Neural cell (in vitro differentiated cells): ENCODE measurements at regions not wholly inside any gene's neighbourhood (a gene's known extent, or its start where the extent isn't known, plus 50 kb on each side); places are given as distances from the start of the nearest gene placed in this dataset.

Experiments
- CTCF ChIP-seq: fragments of 450-650 bp; IDR thresholded peaks from 2 replicates; pipeline ENCODE4 v1.5.1; 2014; ENCODE audit warnings: antibody characterized with exemption, mild to moderate bottlenecking, moderate library complexity; ENCODE audit not compliant: poor library complexity, severe bottlenecking
- EP300 ChIP-seq: fragments of 450-650 bp; conservative IDR thresholded peaks from 2 replicates; pipeline ENCODE4 v1.6.1; 2014; ENCODE audit warnings: antibody characterized with exemption, mild to moderate bottlenecking, moderate library complexity; ENCODE audit not compliant: poor library complexity, severe bottlenecking
- EZH2 ChIP-seq: fragments of 200-600, 300-800 bp; shearing (Covaris generic), sonication (generic); IDR thresholded peaks from 2 replicates; pipeline ENCODE4 v1.6.1; 2014; ENCODE audit warnings: antibody characterized with exemption, low read length, borderline replicate concordance, mild to moderate bottlenecking; ENCODE audit not compliant: insufficient read depth, poor library complexity, severe bottlenecking
- MXI1 ChIP-seq: fragments of 450-650 bp; conservative IDR thresholded peaks from 2 replicates; pipeline ENCODE4 v1.6.1; 2014; ENCODE audit warnings: antibody characterized with exemption, mild to moderate bottlenecking; ENCODE audit not compliant: poor library complexity, severe bottlenecking
- POLR2AphosphoS5 ChIP-seq: IDR thresholded peaks from 2 replicates; pipeline ENCODE4 v1.6.1; 2012
- RAD21 ChIP-seq: fragments of 450-650 bp; conservative IDR thresholded peaks from 2 replicates; pipeline ENCODE4 v1.6.1; 2014; ENCODE audit warnings: antibody characterized with exemption, mild to moderate bottlenecking, moderate library complexity
- REST ChIP-seq: IDR thresholded peaks from 2 replicates; pipeline ENCODE4 v1.6.1; 2012; ENCODE audit warnings: borderline replicate concordance
- SMC3 ChIP-seq: fragments of 450-650 bp; conservative IDR thresholded peaks from 2 replicates; pipeline ENCODE4 v1.6.1; 2014; ENCODE audit warnings: antibody characterized with exemption, mild to moderate bottlenecking, moderate library complexity; ENCODE audit not compliant: poor library complexity
- TAF1 ChIP-seq: IDR thresholded peaks from 2 replicates; pipeline ENCODE4 v1.6.1; 2012; ENCODE audit warnings: low read depth

GRCh38 chr21:39123375-39123774, 59.9 kb downstream of the PSMG1 start:
- TF ChIP-seq CTCF, result no peak
- no peak for TF ChIP-seq EP300
- no peak for TF ChIP-seq SMC3
- no peak for TF ChIP-seq POLR2AphosphoS5
- no peak for TF ChIP-seq TAF1
- no peak for TF ChIP-seq MXI1
- no peak for TF ChIP-seq EZH2
- no peak for TF ChIP-seq RAD21
- no peak for TF ChIP-seq REST
